ENCODE measurements at regions not wholly inside any gene's neighbourhood (a gene's known extent, or its start where the extent isn't known, plus 50 kb on each side); places are given as distances from the start of the nearest gene placed in this dataset.
"Not testable (repeated sequence)": the region's sequence is repeated elsewhere in the genome, so short reads cannot be mapped to it uniquely, and the experiment has no call there.

GRCh38 chr16:46427340-46428107 is 193.7 kb downstream of the SHCBP1 start:
- ATAC-seq (no peak), DNase-seq (no peak)
- Histone ChIP-seq H3K36me3 (ENCODE audit: low read depth, low read length) (no peaks in the 10 kb centered on the region), H3K27me3 (ENCODE audit: low read length) (peaks cover 26% of the 10 kb centered on the region), H3K9me3 (ENCODE audit: low read length) (no peaks in the 10 kb centered on the region), H2AFZ (ENCODE audit: low read length) (no peak overlapping the region), H4K20me1 (ENCODE audit: low read length) (no peaks in the 10 kb centered on the region), H3K79me2 (ENCODE audit: low read length) (no peaks in the 10 kb centered on the region), H3K4me1 (ENCODE audit: insufficient read depth, low read length) (no peaks in the 10 kb centered on the region), H3K9me2 (replicated peaks; ENCODE audit: low read length) (no peaks in the 10 kb centered on the region), H3K9ac (ENCODE audit: low read length) (no peak overlapping the region), H3K4me3 (ENCODE audit: low read length) (no peak overlapping the region), H3F3A (ENCODE audit: low read length, unreplicated experiment) (no peaks in the 10 kb centered on the region), H3K27ac (ENCODE audit: low read length) (no peak overlapping the region), H3K4me2 (ENCODE audit: low read length) (no peak overlapping the region)
- intact Hi-C loops (cut with micrococcal nuclease), result no loop called here
- BruUV-seq (replicated peaks), result no TSS peak
- TF ChIP-seq CTCF (conservative IDR thresholded peaks at IDR 0.05; ENCODE audit: low read depth, low read length) (no peak), EZH2phosphoT487 (IDR thresholded peaks at IDR 0.05; ENCODE audit: borderline replicate concordance, low read length) (no peak), EZH2 (IDR thresholded peaks at IDR 0.05; ENCODE audit: low read length, unreplicated experiment) (no peak)
- ChIA-PET CTCF (no interaction called here), POLR2A (ENCODE audit: unreplicated experiment) (no interaction called here)

GRCh38 chr16:46426336-46426735 is 194.8 kb downstream of the SHCBP1 start:
- no peaks in the 10 kb centered on the region for H3K4me1 ChIP-seq (ENCODE audit: insufficient read depth, low read length)
- no TSS peak for BruUV-seq (replicated peaks)
- TF ChIP-seq CTCF (conservative IDR thresholded peaks at IDR 0.05; ENCODE audit: low read depth, low read length) (no peak), EZH2phosphoT487 (IDR thresholded peaks at IDR 0.05; ENCODE audit: borderline replicate concordance, low read length) (no peak), EZH2 (IDR thresholded peaks at IDR 0.05; ENCODE audit: low read length, unreplicated experiment) (no peak)
- intact Hi-C loops (cut with micrococcal nuclease), result no loop called here
- no peaks in the 10 kb centered on the region for H3K79me2 ChIP-seq (ENCODE audit: low read length)
- peaks cover 26% of the 10 kb centered on the region for H3K27me3 ChIP-seq (ENCODE audit: low read length)
- no peaks in the 10 kb centered on the region for H3K9me3 ChIP-seq (ENCODE audit: low read length)
- no peak overlapping the region for H3K4me3 ChIP-seq (ENCODE audit: low read length)
- ATAC-seq (no peak), DNase-seq (no peak)
- POLR2A ChIA-PET (ENCODE audit: unreplicated experiment), result no interaction called here
- no peaks in the 10 kb centered on the region for H4K20me1 ChIP-seq (ENCODE audit: low read length)
- no peak overlapping the region for H3K9ac ChIP-seq (ENCODE audit: low read length)
- no peak overlapping the region for H2AFZ ChIP-seq (ENCODE audit: low read length)
- CTCF ChIA-PET, result no interaction called here
- no peaks in the 10 kb centered on the region for H3K9me2 ChIP-seq (replicated peaks; ENCODE audit: low read length)
- no peak overlapping the region for H3K27ac ChIP-seq (ENCODE audit: low read length)
- H3K36me3 ChIP-seq (ENCODE audit: low read depth, low read length), result no peaks in the 10 kb centered on the region
- no peak overlapping the region for H3K4me2 ChIP-seq (ENCODE audit: low read length)
- H3F3A ChIP-seq (ENCODE audit: low read length, unreplicated experiment), result no peaks in the 10 kb centered on the region

- Histone ChIP-seq H3K4me2 (ENCODE audit: low read length) (no peak overlapping the region), H3K4me3 (ENCODE audit: low read length) (no peak overlapping the region), H3K27me3 (ENCODE audit: low read length) (no peaks in the 10 kb centered on the region), H3K36me3 (ENCODE audit: low read depth, low read length) (no peaks in the 10 kb centered on the region), H3F3A (ENCODE audit: low read length, unreplicated experiment) (no peaks in the 10 kb centered on the region), H3K79me2 (ENCODE audit: low read length) (no peaks in the 10 kb centered on the region), H2AFZ (ENCODE audit: low read length) (no peak overlapping the region), H3K4me1 (ENCODE audit: insufficient read depth, low read length) (no peaks in the 10 kb centered on the region), H3K9me2 (replicated peaks; ENCODE audit: low read length) (no peaks in the 10 kb centered on the region), H4K20me1 (ENCODE audit: low read length) (no peaks in the 10 kb centered on the region), H3K9me3 (ENCODE audit: low read length) (peaks cover 8% of the 10 kb centered on the region), H3K27ac (ENCODE audit: low read length) (no peak overlapping the region), H3K9ac (ENCODE audit: low read length) (no peak overlapping the region)
- intact Hi-C loops (cut with micrococcal nuclease), result no loop called here
- ATAC-seq (no peak), DNase-seq (no peak)
- no TSS peak for BruUV-seq (replicated peaks)
- CTCF ChIA-PET, result no interaction called here
- POLR2A ChIA-PET (ENCODE audit: unreplicated experiment), result no interaction called here
- TF ChIP-seq EZH2 (IDR thresholded peaks at IDR 0.05; ENCODE audit: low read length, unreplicated experiment) (no peak), CTCF (conservative IDR thresholded peaks at IDR 0.05; ENCODE audit: low read depth, low read length) (no peak), EZH2phosphoT487 (IDR thresholded peaks at IDR 0.05; ENCODE audit: borderline replicate concordance, low read length) (no peak)
These were observed 217.2 kb downstream of the SHCBP1 start for GRCh38 chr16:46404028-46404427.

GRCh38 chr16:46398559-46398958 is 222.6 kb downstream of the SHCBP1 start:
- intact Hi-C loops (cut with micrococcal nuclease); CTCF ChIA-PET; H3K9me3 ChIP-seq (ENCODE audit: low read length); DNase-seq; H3K79me2 ChIP-seq (ENCODE audit: low read length); ATAC-seq; H3K36me3 ChIP-seq (ENCODE audit: low read depth, low read length); POLR2A ChIA-PET (ENCODE audit: unreplicated experiment); H3K4me3 ChIP-seq (ENCODE audit: low read length); H3K4me2 ChIP-seq (ENCODE audit: low read length); H3K27me3 ChIP-seq (ENCODE audit: low read length); H2AFZ ChIP-seq (ENCODE audit: low read length); H4K20me1 ChIP-seq (ENCODE audit: low read length); H3F3A ChIP-seq (ENCODE audit: low read length, unreplicated experiment); H3K27ac ChIP-seq (ENCODE audit: low read length); H3K4me1 ChIP-seq (ENCODE audit: insufficient read depth, low read length); H3K9me2 ChIP-seq (replicated peaks; ENCODE audit: low read length); H3K9ac ChIP-seq (ENCODE audit: low read length); BruUV-seq (replicated peaks): not testable (repeated sequence)
